ENCODE measurements at regions not wholly inside any gene's neighbourhood (a gene's known extent, or its start where the extent isn't known, plus 50 kb on each side); places are given as distances from the start of the nearest gene placed in this dataset.
"Not testable (repeated sequence)": the region's sequence is repeated elsewhere in the genome, so short reads cannot be mapped to it uniquely, and the experiment has no call there.

- no peak for DNase-seq
Measured at GRCh38 chr9:74369844-74370243, 127.3 kb upstream of the RORB start.

- DNase-seq: no peak
Measured at GRCh38 chr9:74373348-74373747, 123.8 kb upstream of the RORB start.

- DNase-seq: peak; percentile 34
Measured at GRCh38 chr9:74379718-74380117, 117.4 kb upstream of the RORB start.

- no peak for DNase-seq
Measured at GRCh38 chr9:74391816-74392215, 105.3 kb upstream of the RORB start.

GRCh38 chr9:74403581-74403980, 93.6 kb upstream of the RORB start:
- DNase-seq: no peak

- no peak for DNase-seq
Measured at GRCh38 chr9:74404620-74405019, 92.5 kb upstream of the RORB start.

- no peak for DNase-seq
Measured at GRCh38 chr9:74407166-74407565, 90.0 kb upstream of the RORB start.

- DNase-seq: no peak
Measured at GRCh38 chr9:74412236-74412979, 84.7 kb upstream of the RORB start.

GRCh38 chr9:74413876-74414275, 83.3 kb upstream of the RORB start:
- no peak for DNase-seq

GRCh38 chr9:74414325-74414724, 82.8 kb upstream of the RORB start:
- no peak for DNase-seq

- DNase-seq: no peak
Measured at GRCh38 chr9:74415995-74416394, 81.1 kb upstream of the RORB start.

- DNase-seq: not testable (repeated sequence)
Measured at GRCh38 chr9:74424488-74424887, 72.6 kb upstream of the RORB start.

GRCh38 chr9:74431467-74431866, 65.7 kb upstream of the RORB start:
- no peak for DNase-seq

- DNase-seq: no peak
Measured at GRCh38 chr9:74443036-74443750, 53.9 kb upstream of the RORB start.

GRCh38 chr9:74444369-74444768, 52.8 kb upstream of the RORB start:
- no peak for DNase-seq
